WTC11 (cell line): ENCODE measurements at regions not wholly inside any gene's neighbourhood (a gene's known extent, or its start where the extent isn't known, plus 50 kb on each side); places are given as distances from the start of the nearest gene placed in this dataset.

ENCODE experiments used
- TCF7 ChIP-seq: sonication (generic); formaldehyde crosslinking; IDR thresholded peaks from 2 replicates; pipeline ENCODE4 v1.8.0; 2022; ENCODE audit warnings: mild to moderate bottlenecking, low read depth, missing genetic modification reagents, moderate library complexity
- ZNF317 ChIP-seq: sonication (generic); formaldehyde crosslinking; IDR thresholded peaks from 2 replicates; pipeline ENCODE4 v1.8.1; 2023; ENCODE audit warnings: low read depth, mild to moderate bottlenecking, moderate library complexity, missing genetic modification reagents, borderline replicate concordance
- TF ChIP-seq, protein P1 (sequence below): fragments of 200-600 bp; IDR thresholded peaks from 2 replicates; pipeline ENCODE4 v1.8.0; 2022; ENCODE audit warnings: antibody characterized with exemption
- TF ChIP-seq, protein P2 (sequence below): sonication (generic); formaldehyde crosslinking; IDR thresholded peaks from 2 replicates; pipeline ENCODE4 v1.8.1; 2023; ENCODE audit warnings: mild to moderate bottlenecking, missing genetic modification reagents, moderate library complexity

DNA sequence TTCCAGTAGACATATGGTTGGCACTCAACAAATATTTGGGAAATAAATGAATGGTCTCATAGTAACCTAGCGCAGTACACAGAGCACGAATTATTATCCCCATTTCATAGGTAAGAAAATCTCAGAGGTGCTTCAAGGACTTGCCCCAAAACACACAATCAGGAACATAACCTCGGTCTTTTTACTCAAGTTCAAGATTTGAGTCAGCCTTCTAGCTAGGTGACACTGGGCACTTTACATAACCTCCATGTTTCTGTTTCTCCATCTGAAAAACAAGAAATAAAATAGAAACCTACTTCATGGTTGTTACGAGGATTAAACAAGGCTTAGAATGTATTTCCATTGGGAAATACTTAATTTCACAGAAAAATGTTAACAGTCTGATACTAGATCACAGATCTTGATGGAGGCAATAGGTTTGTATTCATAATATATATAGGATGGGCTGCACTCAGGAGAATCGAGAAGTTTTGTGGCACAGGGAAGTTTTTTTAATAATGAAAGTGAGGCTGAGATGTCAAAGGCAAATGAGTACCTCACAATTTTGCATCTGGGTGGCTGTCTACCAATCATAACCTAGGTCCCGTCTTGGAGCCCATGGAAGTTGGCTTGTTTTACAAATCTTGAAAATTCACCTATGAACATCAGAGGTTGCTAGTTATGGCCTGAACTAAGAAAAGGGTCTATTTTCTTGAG, 147.4 kb upstream of the ZC3H12C start:
- TF ChIP-seq, protein P1, sequence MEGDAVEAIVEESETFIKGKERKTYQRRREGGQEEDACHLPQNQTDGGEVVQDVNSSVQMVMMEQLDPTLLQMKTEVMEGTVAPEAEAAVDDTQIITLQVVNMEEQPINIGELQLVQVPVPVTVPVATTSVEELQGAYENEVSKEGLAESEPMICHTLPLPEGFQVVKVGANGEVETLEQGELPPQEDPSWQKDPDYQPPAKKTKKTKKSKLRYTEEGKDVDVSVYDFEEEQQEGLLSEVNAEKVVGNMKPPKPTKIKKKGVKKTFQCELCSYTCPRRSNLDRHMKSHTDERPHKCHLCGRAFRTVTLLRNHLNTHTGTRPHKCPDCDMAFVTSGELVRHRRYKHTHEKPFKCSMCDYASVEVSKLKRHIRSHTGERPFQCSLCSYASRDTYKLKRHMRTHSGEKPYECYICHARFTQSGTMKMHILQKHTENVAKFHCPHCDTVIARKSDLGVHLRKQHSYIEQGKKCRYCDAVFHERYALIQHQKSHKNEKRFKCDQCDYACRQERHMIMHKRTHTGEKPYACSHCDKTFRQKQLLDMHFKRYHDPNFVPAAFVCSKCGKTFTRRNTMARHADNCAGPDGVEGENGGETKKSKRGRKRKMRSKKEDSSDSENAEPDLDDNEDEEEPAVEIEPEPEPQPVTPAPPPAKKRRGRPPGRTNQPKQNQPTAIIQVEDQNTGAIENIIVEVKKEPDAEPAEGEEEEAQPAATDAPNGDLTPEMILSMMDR = no peak
- TF ChIP-seq TCF7 (CRISPR knock-in tag) = no peak
- TF ChIP-seq, protein P2, sequence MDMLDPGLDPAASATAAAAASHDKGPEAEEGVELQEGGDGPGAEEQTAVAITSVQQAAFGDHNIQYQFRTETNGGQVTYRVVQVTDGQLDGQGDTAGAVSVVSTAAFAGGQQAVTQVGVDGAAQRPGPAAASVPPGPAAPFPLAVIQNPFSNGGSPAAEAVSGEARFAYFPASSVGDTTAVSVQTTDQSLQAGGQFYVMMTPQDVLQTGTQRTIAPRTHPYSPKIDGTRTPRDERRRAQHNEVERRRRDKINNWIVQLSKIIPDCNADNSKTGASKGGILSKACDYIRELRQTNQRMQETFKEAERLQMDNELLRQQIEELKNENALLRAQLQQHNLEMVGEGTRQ = no peak
- no peak for TF ChIP-seq ZNF317 (CRISPR knock-in tag)
